SIG-M5 treated with dmso at 0.1 percent for 504 hours (cell line): ENCODE measurements at regions not wholly inside any gene's neighbourhood (a gene's known extent, or its start where the extent isn't known, plus 50 kb on each side); places are given as distances from the start of the nearest gene placed in this dataset.

Source experiments
- DNase-seq: peaks from one replicate; lab custom pipeline; 2025; ENCODE audit not compliant: unreplicated experiment; lab: John Stamatoyannopoulos, UW

DNA sequence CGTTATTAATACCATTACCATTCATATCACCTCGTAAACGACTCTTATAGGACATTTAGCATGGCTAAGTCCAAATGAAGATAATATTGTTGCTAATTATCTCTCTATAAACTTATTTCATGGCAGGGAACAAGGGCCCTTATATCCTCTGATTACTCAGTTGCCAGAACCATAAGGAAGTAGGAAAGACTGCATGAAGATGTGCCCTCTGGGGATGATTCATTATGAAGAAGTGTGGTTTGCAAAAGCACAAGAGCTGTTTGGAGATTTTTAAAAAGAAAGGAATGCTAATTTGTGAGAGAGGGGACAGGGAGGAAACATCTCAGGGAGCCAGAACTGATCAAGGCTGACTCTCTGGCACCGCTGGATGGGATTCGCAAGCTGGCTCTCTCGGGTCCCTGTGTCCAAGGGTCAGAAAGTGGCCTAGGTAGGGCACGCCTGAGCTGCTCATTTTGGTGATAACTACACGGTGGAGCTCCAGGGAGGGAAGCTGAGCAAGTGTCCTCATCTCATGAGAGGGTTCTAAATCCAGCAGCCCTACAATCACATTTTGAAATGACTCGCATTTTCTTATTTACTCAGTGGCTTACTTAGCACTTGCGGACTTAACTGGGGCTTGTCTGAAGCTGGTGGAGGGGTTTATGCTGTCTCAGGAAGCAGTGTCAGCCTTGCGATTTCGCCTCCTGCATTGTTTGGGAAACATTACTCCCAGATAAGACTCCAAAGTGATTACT lies 136.8 kb downstream of the C5orf15 start:
- DNase-seq, result no peak

DNA sequence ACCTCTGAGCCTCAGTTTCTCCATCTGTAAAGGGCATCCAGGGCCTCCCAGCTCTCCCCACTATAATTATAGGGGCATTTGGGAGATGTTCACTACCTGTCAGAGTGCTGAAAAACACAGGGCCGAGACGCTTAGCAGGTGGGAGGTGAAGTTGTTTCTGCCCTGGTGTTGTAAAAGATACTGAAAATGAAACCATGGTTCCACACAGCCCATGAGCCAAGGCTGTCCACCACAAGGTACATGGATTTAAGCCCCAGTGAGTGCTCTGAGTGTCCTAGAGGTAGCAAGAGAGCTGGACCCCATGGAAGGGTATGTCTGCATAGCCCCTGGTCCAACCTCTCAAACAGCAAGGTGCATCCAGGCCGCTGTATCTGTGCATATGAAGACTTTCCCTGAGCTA lies 137.5 kb downstream of the C5orf15 start:
- DNase-seq, result no peak

DNA sequence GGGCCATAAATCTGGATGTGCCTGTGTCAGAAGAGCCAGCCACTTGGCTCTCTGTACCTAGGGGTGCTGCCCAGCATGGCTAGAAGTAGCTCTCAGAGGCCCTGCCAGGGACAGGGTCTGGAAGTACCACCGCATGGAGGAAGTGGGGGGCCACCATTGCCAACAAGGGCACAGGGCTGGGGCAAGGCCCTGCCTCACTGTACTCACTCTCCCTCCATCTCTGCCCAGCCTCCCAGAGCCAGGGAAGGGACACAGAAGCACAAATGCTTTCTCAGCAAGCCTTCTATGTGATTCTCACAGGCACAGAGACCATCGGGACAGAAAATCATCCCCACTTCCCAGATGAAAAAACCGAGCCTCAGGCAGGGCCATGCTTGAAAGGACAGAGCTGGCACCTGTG lies 138.1 kb downstream of the C5orf15 start:
- no peak for DNase-seq

DNA sequence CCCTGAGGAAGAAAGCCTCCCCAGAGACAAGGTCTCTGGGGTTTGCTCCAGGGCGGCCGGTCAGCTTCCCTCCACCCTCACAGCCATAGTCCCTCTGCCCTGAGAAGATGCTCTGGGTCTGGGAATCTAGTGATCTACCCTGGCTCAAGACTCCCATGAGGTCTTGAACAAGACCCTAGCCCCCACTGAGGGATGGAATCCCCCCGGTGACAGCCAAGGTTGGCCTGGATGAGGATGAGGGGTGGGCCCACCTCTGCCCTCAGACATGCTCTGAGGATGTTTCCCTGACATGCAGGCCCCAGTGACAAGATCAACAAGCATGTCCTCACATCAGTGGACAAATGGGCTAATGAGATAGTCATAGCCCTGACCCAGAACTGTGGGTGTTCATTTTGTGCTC lies 138.6 kb downstream of the C5orf15 start:
- DNase-seq, result no peak

- DNase-seq, result no peak
Observed at GRCh38 chr5:133828722-133829121, 139.7 kb downstream of the C5orf15 start.

- no peak for DNase-seq
Observed at GRCh38 chr5:133827830-133828229, 140.6 kb downstream of the C5orf15 start.

- no peak for DNase-seq
Observed at GRCh38 chr5:133827011-133827410, 141.4 kb downstream of the C5orf15 start.

DNA sequence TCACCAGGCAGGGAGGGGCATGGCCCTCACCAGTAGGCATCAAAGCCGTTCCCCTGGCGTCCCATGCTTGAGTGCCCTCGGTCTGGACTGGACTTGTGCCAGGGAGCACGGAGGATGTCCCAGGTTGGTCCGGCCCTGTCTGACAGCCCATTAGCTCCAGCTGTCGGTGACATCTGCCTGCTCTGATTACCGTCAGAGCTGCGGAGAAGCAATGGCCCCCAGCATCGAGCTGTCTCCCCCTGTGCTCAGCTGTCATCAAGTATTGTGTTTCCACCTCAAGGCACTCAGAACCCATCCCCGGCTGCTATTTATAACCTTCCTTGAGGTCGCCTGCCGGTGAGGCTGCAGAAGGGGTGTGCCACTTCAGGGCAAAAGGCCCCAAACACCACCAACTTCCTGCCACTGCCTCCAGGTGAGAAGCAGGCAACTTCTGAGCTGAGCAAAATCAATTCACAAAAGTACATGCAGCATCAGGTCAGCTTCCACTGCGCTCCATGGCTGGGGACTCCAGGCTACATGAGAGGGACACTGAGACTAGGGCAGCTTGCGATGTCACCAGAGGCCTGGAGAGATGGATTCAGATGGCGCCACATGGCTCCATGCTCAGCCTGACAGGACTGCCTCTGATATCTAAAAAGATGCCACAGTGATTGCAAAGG lies 142.7 kb downstream of the C5orf15 start:
- no peak for DNase-seq

GRCh38 chr5:133824661-133825254 lies 143.7 kb downstream of the C5orf15 start:
- no peak for DNase-seq

GRCh38 chr5:133821889-133822288 lies 146.5 kb downstream of the C5orf15 start:
- no peak for DNase-seq

DNA sequence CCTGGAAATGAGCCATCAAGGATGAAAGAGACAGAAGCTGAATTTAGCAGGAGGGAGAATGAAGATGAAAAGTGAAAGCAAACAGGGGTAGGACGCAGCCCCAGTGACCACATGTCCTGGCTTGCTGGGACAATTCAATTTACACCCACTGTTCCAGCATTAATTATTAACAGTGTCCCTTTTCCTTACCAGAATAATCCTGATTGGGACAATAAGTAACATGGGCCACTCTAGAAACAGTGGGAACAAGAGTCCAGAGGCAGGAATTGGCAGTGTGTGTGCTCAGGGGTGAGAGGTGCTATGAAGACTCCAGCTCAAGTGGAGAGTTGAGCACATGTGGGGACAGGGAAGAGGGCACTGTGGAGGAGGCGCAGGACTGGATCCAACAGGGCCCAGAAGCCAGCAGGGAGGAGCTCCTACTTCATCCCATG lies 147.1 kb downstream of the C5orf15 start:
- DNase-seq, result no peak

GRCh38 chr5:133820507-133820906 lies 147.9 kb downstream of the C5orf15 start:
- DNase-seq, result no peak

- DNase-seq, result no peak
Observed at GRCh38 chr5:133819977-133820471, 148.4 kb downstream of the C5orf15 start.

- no peak for DNase-seq
Observed at GRCh38 chr5:133818869-133819600, 149.4 kb downstream of the C5orf15 start.

DNA sequence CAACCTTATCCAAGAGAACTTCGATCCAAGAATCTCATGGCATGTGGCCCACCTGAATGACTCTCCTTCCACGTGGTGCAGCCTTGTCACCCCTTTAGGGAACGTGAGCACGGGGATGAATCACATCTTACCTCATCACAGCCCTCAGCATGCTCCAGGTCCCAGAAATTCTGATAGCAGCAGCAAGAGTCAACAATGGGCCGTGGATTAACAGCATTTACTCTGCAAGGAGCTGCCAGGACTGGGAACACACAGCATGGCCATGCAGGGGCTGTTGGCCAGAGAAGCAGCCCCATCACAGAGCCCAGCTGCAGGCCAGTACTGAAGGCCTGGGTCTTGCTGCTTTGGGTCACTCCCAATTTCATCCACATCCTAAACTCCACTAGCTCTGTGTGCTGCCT lies 150.4 kb downstream of the C5orf15 start:
- DNase-seq, result no peak

DNA sequence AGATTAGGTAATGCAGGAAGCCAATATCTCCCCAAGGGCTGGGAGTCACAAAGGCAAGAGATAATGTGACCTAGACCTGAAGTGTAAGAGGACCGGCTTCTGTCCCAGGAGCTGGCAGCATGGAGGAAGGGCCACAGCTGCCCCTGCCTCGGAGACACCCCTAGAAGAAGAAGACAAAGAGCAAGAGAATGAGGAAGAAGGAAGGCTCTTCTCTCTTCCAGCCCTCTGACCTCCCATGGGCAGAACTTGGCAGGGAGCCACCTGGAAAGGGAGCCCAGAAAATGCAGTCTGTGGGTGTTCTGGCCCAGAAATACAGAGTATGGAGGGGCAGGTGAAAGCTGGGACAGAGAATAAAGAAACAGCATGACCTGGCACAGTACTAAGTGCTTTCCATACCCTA lies 151.0 kb downstream of the C5orf15 start:
- DNase-seq, result no peak

- no peak for DNase-seq
Observed at GRCh38 chr5:133816791-133817190, 151.6 kb downstream of the C5orf15 start.

GRCh38 chr5:133814152-133814551 lies 154.3 kb downstream of the C5orf15 start:
- no peak for DNase-seq

DNA sequence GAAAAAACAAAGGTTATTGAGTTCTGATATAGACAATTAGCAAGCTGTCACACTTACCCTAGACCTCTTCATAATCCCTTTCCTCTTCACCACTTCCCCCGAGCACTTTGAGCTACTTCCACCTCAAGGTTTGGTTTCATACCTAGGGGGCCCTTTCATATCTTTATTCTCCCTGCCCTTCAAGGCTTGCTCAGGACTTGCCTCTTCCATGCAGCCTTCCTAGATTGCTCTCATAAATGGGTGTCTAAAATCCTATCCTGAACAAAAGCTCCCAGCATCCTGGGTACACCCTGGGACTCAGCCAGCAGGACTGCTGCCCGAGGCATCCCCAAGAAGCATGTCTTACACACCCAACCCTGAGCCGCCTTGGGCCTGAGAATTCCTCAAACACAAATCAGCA lies 157.3 kb downstream of the C5orf15 start:
- DNase-seq, result no peak

- DNase-seq, result no peak
Observed at GRCh38 chr5:133809801-133810200, 158.6 kb downstream of the C5orf15 start.

- DNase-seq, result no peak
Observed at GRCh38 chr5:133807348-133807747, 161.1 kb downstream of the C5orf15 start.
